ENCODE measurements at regions not wholly inside any gene's neighbourhood (a gene's known extent, or its start where the extent isn't known, plus 50 kb on each side); places are given as distances from the start of the nearest gene placed in this dataset.

DNA sequence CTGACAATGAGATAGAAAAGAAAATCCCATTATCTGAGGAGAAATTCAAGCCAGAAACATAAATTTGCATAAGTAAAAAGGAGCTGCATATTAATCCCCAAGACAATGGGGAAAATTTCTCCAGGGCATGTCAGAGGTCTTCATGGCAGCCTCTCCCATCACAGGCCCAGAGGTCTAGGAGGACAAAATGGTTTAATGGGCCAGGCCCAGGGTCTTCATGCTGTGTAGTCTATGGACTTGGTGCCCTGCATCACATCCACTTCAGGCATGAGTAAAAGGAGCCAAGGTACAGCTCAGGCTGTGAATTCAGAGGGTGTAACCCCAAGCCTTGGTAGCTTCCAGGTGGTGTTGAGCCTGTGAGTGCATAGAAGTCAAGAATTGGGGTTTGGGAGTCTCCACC, 1097.2 kb upstream of the RAG2 start:
- no peak for DNase-seq

DNA sequence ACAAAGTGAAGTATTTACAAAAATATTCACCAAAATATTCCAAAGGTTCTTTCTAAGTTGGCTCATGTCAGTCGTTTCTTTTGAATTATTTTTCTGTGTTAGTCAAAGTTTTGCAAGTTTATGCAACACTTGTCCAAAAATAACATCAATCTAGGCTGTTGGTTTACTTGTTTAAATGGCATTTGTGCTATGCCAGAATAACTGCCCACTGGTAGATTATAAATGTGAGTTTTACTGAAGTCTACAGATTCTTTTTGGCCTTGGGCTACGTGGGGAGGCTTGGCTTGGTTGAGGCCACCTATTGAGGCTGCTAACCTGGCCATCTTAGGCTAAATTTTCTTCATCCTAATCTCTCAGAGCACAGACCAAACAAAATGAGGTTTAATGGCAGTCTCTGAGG, 1091.9 kb upstream of the RAG2 start:
- no peak for DNase-seq

DNA sequence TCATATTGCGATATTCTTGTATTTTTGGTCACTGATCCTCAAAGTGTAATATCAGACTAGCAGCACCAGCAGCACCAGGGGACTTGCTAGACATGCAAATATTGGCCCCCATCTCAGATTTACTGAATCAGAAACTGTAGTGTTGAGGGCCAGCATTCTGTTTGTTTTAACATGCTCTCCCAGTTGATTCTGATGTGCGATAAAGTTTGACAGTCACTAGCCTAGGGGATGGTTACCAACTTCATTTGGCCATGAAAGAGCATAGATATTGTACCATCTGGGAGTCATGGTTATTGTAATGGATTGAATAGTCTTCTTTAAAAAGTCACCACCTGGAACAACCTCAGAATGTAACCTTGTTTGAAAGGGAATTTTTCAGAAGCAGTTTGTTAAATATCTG, 1090.4 kb upstream of the RAG2 start:
- no peak for DNase-seq

GRCh38 chr11:37687130-37687529, 1089.1 kb upstream of the RAG2 start:
- no peak for DNase-seq

- no peak for DNase-seq
These were observed 1073.3 kb upstream of the RAG2 start for GRCh38 chr11:37671321-37671720.

GRCh38 chr11:37666960-37667359, 1068.9 kb upstream of the RAG2 start:
- no peak for DNase-seq

- no peak for DNase-seq
These were observed 1059.6 kb upstream of the RAG2 start for GRCh38 chr11:37657645-37658044.

- DNase-seq: no peak
These were observed 1049.7 kb upstream of the RAG2 start for GRCh38 chr11:37647767-37648166.

DNA sequence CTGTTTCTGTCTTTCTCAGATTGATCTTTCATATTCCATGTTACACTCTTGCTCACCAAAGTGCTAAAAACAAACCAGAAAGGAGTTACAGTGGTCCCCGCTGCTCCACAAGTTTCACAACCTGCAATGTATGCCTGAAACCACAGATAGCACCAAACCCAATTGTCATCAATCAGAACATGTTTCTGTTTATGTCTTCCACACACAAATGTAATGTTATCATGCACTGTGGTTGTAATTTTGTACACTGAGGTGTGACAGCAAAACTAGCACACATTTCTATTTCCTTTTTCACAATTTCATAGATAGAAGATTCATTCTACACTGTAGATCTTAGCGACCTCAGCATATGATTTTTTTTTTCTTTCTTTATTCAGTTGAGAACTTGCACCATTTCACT, 1045.9 kb upstream of the RAG2 start:
- no peak for DNase-seq

DNA sequence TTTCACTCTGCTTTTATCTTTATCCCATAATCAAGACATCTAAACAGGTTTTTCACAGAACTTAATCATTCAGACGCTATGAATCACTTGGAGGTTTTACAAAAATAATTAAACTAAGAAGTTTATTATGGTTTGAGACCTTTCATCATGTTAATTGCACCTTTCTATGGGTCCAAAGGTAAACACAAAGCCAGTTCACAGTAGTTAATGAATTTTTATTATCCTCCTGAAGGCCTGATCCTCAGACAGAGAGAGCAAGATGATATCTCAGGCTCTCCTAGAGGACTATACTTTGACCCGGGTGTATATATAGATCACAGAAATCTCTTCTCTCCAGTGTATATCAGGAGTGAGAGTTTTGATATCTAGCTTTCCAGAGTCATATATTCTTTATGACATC, 1044.3 kb upstream of the RAG2 start:
- DNase-seq: no peak

DNA sequence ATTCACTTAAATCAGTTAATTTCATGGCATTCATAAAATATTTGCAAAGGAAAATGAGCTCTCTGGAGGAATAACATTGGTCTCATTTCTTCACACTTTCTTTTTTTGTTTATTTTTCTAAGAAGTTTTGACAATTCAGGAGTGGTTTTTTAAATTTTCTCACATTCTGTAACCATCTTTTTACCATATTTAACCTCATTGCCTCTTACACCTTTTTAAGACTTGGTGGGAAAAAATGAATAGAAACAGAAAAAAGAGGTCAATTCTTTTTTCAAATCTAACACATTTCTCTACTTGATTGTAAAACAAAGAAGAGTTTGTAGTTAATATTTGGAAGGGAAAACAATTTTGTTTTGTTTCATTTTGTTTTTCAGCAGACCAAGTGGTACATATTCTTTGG, 1034.7 kb upstream of the RAG2 start:
- DNase-seq: no peak

GRCh38 chr11:37630866-37631265, 1032.8 kb upstream of the RAG2 start:
- DNase-seq: no peak

DNA sequence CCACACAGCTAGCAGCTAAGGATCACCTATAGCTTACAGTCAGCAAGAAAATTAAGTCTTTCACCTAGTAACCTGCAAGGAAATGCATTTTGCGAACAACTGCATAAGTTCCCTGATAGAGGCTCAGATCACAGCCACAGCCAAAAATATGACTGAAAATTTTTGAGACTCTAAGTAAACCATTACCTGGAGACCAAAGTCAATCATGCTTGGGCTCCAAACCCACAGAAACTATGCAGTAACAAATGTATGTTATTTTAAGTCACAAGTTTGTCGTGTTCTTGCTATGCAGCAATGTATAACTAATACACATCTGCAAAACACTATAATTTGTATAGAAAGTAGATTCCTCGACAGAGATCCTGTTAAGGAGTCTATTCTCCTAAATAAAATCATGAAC, 1025.7 kb upstream of the RAG2 start:
- no peak for DNase-seq

- DNase-seq: no peak
These were observed 1023.6 kb upstream of the RAG2 start for GRCh38 chr11:37621662-37622061.

DNA sequence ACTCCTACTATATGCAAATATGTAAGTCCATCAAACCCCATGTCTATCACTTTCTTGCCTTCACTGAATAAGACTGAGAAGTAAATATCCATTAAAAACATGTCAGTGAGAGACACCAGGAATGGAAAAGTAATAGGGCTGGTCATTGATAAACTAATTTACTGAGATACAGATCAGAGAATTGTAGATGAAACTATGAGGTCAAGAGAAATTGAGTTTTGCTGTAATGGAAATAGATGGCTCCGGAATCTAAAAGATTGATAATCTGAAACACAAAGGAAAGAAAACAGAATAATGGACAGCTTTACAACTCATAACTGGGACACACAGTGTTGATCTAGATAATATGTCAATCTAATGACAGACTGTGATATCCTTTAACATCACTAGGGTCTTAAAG, 1018.3 kb upstream of the RAG2 start:
- no peak for DNase-seq

DNA sequence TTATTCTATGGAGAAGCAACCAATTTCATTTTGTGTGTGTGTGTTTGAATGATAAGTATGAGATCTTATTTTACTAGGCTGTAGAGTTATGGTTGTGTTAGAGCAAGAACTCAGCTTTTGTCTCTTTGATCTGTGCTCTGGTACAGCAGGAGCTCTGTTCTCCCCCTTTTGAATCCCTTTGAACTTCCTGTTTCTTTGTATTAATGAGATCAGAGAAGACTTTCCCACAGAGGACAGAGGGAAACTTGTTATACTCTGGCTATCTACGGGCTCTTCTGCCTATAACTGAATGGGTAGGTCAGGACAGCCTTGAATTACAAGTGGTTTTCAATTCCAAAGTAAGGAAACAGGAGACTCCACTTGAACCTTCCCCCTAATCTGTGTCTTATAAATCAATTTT, 1015.0 kb upstream of the RAG2 start:
- DNase-seq: no peak

- DNase-seq: no peak
These were observed 1014.1 kb upstream of the RAG2 start for GRCh38 chr11:37612146-37612545.

GRCh38 chr11:37605229-37605628, 1007.2 kb upstream of the RAG2 start:
- DNase-seq: no peak

DNA sequence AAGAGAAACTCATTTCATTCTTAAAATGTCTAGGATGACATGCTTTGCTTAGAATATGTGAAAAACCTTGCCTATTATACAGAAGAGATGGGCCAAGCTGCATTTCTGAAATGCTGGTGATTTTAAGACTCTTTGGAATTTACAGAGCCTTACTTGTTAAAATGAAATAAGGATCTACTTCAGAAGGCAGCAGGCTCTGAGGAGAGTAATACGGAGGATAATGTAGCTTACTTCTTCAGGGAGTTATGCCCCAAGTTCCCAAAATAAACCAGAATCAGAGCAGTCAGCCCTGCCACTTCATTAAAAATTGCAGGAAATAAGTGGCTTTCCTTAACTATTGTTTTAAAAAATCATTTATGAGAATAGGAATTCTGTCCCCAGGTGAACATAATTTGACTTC, 1000.3 kb upstream of the RAG2 start:
- DNase-seq: no peak

- DNase-seq: no peak
These were observed 999.7 kb upstream of the RAG2 start for GRCh38 chr11:37597776-37598175.

DNA sequence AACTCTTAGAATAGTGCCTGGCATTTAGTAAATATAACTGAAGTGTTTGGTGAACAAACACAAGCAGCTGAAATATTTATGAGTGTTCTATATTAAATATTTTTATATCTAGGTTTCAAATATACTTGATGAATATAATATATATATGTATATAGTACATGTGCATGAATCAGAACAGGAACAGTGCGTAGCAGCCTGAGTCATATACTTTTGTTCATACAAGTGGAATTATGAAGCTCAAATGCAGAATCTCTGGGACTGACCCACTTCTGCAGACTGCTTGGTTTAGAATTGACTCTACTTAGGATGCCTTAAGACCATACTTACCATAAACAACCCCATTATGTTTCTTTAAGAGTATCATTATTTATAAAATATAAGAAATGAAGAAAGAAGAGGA, 997.8 kb upstream of the RAG2 start:
- no peak for DNase-seq

- DNase-seq: no peak
These were observed 976.3 kb upstream of the RAG2 start for GRCh38 chr11:37574361-37574760.

- DNase-seq: no peak
These were observed 974.6 kb upstream of the RAG2 start for GRCh38 chr11:37572491-37573171.

GRCh38 chr11:37571246-37571645, 973.2 kb upstream of the RAG2 start:
- DNase-seq: no peak

DNA sequence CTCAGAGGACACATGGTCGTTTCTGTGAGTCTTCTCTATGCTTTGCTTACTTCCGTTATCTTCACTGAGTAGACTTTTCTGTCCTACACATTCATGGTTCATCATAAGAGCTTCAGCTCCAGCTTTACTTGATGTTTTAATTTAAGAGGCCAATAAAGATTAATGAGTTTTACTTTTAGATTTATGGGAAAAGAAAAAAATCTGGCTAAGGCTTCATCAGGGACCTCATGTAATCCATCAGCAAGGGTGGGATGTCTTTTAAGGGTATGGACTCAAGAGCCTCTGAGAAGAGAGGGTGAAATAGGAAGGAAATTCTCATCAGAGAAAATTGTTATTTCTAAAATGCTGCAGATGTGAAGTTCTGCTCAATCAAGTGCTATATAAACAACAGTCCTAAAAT, 963.0 kb upstream of the RAG2 start:
- no peak for DNase-seq

- DNase-seq: no peak
These were observed 962.3 kb upstream of the RAG2 start for GRCh38 chr11:37560346-37560745.
